ENCODE measurements at regions not wholly inside any gene's neighbourhood (a gene's known extent, or its start where the extent isn't known, plus 50 kb on each side); places are given as distances from the start of the nearest gene placed in this dataset.

- no peak for FAIRE-seq
- peak; percentile 26 for DNase-seq (ENCODE audit: low read depth)
- Histone ChIP-seq H3K27me3 (ENCODE audit: control insufficient read depth, insufficient read depth, low read length) (no peaks in the 10 kb centered on the region), H3K36me3 (ENCODE audit: control insufficient read depth, insufficient read depth, low read length) (no peaks in the 10 kb centered on the region), H3K4me3 (ENCODE audit: low read depth, low read length) (no peak overlapping the region)
- no peak for TF ChIP-seq CTCF (IDR thresholded peaks at IDR 0.05; ENCODE audit: insufficient read depth, low read length, severe bottlenecking)
Observed at GRCh38 chrX:6849716-6850414, 297.6 kb upstream of the STS start.

- no peaks in the 10 kb centered on the region for H3K36me3 ChIP-seq (ENCODE audit: control insufficient read depth, insufficient read depth, low read length)
- no peak for DNase-seq (ENCODE audit: low read depth)
- no peaks in the 10 kb centered on the region for H3K27me3 ChIP-seq (ENCODE audit: control insufficient read depth, insufficient read depth, low read length)
- no peak for TF ChIP-seq CTCF (IDR thresholded peaks at IDR 0.05; ENCODE audit: insufficient read depth, low read length, severe bottlenecking)
- no peak for FAIRE-seq
- H3K4me3 ChIP-seq (ENCODE audit: low read depth, low read length): no peak overlapping the region
Observed at GRCh38 chrX:6832619-6833018, 297.7 kb upstream of the VCX3A start.

- H3K36me3 ChIP-seq (ENCODE audit: control insufficient read depth, insufficient read depth, low read length): no peaks in the 10 kb centered on the region
- FAIRE-seq (no peak), DNase-seq (ENCODE audit: low read depth) (no peak)
- no peaks in the 10 kb centered on the region for H3K27me3 ChIP-seq (ENCODE audit: control insufficient read depth, insufficient read depth, low read length)
- TF ChIP-seq CTCF (IDR thresholded peaks at IDR 0.05; ENCODE audit: insufficient read depth, low read length, severe bottlenecking): no peak
- H3K4me3 ChIP-seq (ENCODE audit: low read depth, low read length): no peak overlapping the region
Observed at GRCh38 chrX:6826856-6827255, 291.9 kb upstream of the VCX3A start.

- H3K36me3 ChIP-seq (ENCODE audit: control insufficient read depth, insufficient read depth, low read length): no peaks in the 10 kb centered on the region
- H3K4me3 ChIP-seq (ENCODE audit: low read depth, low read length): no peak overlapping the region
- FAIRE-seq (no peak), DNase-seq (ENCODE audit: low read depth) (no peak)
- H3K27me3 ChIP-seq (ENCODE audit: control insufficient read depth, insufficient read depth, low read length): no peaks in the 10 kb centered on the region
- TF ChIP-seq CTCF (IDR thresholded peaks at IDR 0.05; ENCODE audit: insufficient read depth, low read length, severe bottlenecking): no peak
Observed at GRCh38 chrX:6821730-6822129, 286.8 kb upstream of the VCX3A start.

GRCh38 chrX:6813836-6814370, 279.0 kb upstream of the VCX3A start:
- FAIRE-seq (no peak), DNase-seq (ENCODE audit: low read depth) (no peak)
- Histone ChIP-seq H3K4me3 (ENCODE audit: low read depth, low read length) (no peak overlapping the region), H3K27me3 (ENCODE audit: control insufficient read depth, insufficient read depth, low read length) (no peaks in the 10 kb centered on the region), H3K36me3 (ENCODE audit: control insufficient read depth, insufficient read depth, low read length) (no peaks in the 10 kb centered on the region)
- no peak for TF ChIP-seq CTCF (IDR thresholded peaks at IDR 0.05; ENCODE audit: insufficient read depth, low read length, severe bottlenecking)

- DNase-seq (ENCODE audit: low read depth): no peak
- H3K4me3 ChIP-seq (ENCODE audit: low read depth, low read length): no peak overlapping the region
- FAIRE-seq: peak; percentile 47
- no peaks in the 10 kb centered on the region for H3K27me3 ChIP-seq (ENCODE audit: control insufficient read depth, insufficient read depth, low read length)
- no peaks in the 10 kb centered on the region for H3K36me3 ChIP-seq (ENCODE audit: control insufficient read depth, insufficient read depth, low read length)
- TF ChIP-seq CTCF (IDR thresholded peaks at IDR 0.05; ENCODE audit: insufficient read depth, low read length, severe bottlenecking): no peak
Observed at GRCh38 chrX:6812087-6812486, 277.2 kb upstream of the VCX3A start.
